HG02870 (cell line): ENCODE measurements at regions not wholly inside any gene's neighbourhood (a gene's known extent, or its start where the extent isn't known, plus 50 kb on each side); places are given as distances from the start of the nearest gene placed in this dataset.

Experiments used
- ATAC-seq: cut with Tn5 transposase; IDR thresholded peaks from one replicate; pipeline ENCODE4 v1.9.1; 2021; ENCODE audit warnings: mild to moderate bottlenecking, moderate library complexity; ENCODE audit not compliant: unreplicated experiment

GRCh38 chr11:15888556-15889345 is 467.6 kb downstream of the SOX6 start:
- no peak for ATAC-seq

- no peak for ATAC-seq
These were observed 466.8 kb downstream of the SOX6 start for GRCh38 chr11:15889363-15890030.

GRCh38 chr11:15890031-15890713 is 466.2 kb downstream of the SOX6 start:
- ATAC-seq, result no peak

- ATAC-seq, result no peak
These were observed 463.3 kb downstream of the SOX6 start for GRCh38 chr11:15893080-15893492.

GRCh38 chr11:15896026-15896425 is 460.3 kb downstream of the SOX6 start:
- ATAC-seq, result no peak

GRCh38 chr11:15896530-15896929 is 459.8 kb downstream of the SOX6 start:
- no peak for ATAC-seq

GRCh38 chr11:15897211-15897960 is 459.0 kb downstream of the SOX6 start:
- no peak for ATAC-seq

GRCh38 chr11:15901054-15901453 is 455.3 kb downstream of the SOX6 start:
- no peak for ATAC-seq

- ATAC-seq, result no peak
These were observed 454.6 kb downstream of the SOX6 start for GRCh38 chr11:15901790-15902189.

GRCh38 chr11:15903246-15903645 is 453.1 kb downstream of the SOX6 start:
- ATAC-seq, result no peak

- ATAC-seq, result no peak
These were observed 450.8 kb downstream of the SOX6 start for GRCh38 chr11:15905366-15906104.

GRCh38 chr11:15906481-15907035 is 449.8 kb downstream of the SOX6 start:
- no peak for ATAC-seq

- no peak for ATAC-seq
These were observed 448.5 kb downstream of the SOX6 start for GRCh38 chr11:15907806-15908205.

- ATAC-seq, result no peak
These were observed 446.3 kb downstream of the SOX6 start for GRCh38 chr11:15909937-15910598.

GRCh38 chr11:15910761-15911160 is 445.6 kb downstream of the SOX6 start:
- no peak for ATAC-seq

- ATAC-seq, result no peak
These were observed 444.8 kb downstream of the SOX6 start for GRCh38 chr11:15911377-15912044.

- no peak for ATAC-seq
These were observed 444.1 kb downstream of the SOX6 start for GRCh38 chr11:15912291-15912690.

GRCh38 chr11:15912825-15913224 is 443.5 kb downstream of the SOX6 start:
- ATAC-seq, result no peak

- ATAC-seq, result no peak
These were observed 443.1 kb downstream of the SOX6 start for GRCh38 chr11:15913261-15913660.
